ENCODE measurements at regions not wholly inside any gene's neighbourhood (a gene's known extent, or its start where the extent isn't known, plus 50 kb on each side); places are given as distances from the start of the nearest gene placed in this dataset.

DNA sequence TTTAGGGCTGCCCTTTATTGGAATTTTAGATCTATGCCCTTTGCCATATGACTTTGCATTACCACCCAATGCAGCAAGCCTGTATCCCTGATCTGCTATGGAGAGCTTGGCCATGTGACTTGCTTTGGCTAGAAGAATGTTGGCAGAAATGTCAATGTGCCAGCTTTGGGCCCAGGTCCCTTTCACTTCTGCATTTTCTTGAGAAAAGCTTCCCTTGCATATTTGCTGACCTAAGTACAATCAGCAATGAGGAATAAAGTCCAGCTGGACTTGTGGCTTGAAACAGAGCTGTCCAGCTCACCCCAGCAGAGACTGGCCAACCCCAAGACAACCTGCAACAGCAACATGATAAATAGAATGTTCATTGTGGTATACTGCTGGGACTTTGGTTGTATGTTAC, 135.9 kb downstream of the PAH start:
- no peak for DNase-seq

DNA sequence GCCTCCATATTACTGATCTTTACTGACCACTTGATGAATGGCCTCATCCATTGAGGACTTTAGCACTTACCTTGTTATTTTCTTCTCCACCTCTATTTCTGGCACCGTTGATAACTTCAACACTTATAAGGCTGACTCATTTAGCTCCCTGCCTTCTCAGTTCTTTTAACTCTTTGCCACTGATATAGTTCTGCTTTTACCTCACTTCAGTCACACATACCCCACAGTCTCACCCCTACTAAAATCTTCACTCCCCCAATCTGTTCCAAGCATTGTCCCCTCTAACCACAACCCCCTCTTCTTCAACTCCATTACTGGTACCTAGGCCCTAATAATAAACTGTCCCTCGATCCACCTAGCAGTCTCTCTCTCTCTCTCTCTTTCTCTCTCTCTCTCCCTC, 141.0 kb downstream of the PAH start:
- DNase-seq: no peak

DNA sequence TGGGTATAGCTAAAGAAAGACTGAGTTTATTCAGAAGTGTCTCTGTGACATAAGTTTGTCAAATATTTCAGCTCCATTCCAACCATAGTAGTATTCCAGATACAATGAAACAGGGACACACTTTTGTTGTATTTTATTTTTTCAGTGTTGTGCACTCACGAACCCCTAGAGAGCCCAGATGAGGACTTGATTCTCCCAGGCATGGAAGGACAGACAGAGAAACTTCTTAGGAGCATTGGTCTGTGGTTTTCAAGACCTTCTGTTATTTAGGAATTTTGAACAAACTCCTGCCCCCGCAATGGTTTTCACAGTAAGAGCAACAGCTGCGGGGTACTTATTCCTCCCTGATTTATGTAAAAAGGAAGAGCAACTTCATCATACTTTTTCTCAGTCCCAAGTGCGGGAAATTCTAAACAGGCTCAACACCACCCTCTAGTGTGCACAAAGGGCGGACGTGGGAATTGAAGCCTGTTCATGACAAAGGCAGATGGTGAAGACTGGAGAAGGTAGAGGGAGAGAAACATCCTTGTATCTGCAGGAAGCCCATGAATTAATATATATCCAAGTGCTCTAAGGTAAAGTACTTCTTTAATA, 147.6 kb downstream of the PAH start:
- DNase-seq: peak; percentile 42 to 57

GRCh38 chr12:102766961-102767360, 150.1 kb downstream of the PAH start:
- DNase-seq: no peak

DNA sequence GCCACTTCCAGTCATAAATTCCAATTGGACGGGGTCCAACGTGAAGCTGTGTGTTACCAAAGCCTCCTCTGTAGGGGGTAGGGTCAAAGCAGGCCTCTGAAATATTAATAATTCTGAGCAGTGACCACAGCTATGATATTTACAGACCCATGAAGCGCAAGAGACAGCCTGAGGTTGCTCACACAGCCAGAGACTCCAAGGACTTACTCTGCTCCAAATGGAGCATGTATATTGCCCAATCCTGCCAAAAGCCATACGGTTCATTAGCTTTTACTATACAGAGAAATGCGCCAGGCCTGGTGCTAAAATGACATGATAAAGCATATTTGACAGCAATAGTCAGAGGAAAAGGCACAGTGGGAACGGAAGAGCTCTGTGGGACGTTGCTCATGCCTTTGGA, 151.3 kb downstream of the PAH start:
- DNase-seq: peak; percentile 6 to 56

GRCh38 chr12:102763471-102763870, 153.6 kb downstream of the PAH start:
- no peak for DNase-seq

GRCh38 chr12:102763061-102763460, 154.0 kb downstream of the PAH start:
- no peak for DNase-seq

DNA sequence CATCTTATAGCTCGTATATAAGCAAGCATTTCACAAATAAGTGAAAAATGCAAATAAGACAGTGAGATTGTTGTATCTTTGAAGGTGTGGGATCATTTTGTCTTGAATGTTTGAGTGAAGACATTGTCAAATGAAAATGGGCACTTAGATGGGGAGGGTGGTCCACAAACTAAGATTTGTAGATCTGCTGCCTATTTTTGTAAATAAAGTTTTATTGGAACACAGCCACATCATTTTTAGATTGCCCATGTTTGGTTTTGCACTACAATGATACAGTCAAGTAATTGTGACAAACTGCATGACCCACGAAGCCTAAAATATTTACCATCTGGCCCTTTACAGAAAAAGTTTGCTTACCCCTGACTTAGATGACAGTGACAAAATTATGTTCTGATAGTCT, 156.7 kb downstream of the PAH start:
- no peak for DNase-seq

- no peak for DNase-seq
Measured at GRCh38 chr12:102759466-102759865, 157.6 kb downstream of the PAH start.

DNA sequence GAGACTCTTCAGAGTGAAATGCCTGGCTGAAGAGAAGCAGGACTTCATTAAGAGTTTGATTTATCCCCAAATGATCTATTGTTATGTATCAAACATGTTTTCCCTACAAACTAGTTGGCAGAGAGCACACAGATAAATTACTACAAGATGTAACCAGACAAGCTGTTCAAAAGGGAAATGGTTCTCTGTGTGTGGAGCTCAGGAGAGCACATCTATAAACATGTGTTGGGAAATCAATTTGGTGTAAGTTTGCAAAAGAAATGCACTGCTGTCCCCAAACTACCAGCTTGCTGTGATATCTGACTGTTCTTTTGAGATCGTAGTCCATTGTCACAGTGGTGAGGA, 159.2 kb downstream of the PAH start:
- no peak for DNase-seq

- no peak for DNase-seq
Measured at GRCh38 chr12:102757154-102757881, 159.7 kb downstream of the PAH start.

- DNase-seq: no peak
Measured at GRCh38 chr12:102756530-102756929, 160.5 kb downstream of the PAH start.

DNA sequence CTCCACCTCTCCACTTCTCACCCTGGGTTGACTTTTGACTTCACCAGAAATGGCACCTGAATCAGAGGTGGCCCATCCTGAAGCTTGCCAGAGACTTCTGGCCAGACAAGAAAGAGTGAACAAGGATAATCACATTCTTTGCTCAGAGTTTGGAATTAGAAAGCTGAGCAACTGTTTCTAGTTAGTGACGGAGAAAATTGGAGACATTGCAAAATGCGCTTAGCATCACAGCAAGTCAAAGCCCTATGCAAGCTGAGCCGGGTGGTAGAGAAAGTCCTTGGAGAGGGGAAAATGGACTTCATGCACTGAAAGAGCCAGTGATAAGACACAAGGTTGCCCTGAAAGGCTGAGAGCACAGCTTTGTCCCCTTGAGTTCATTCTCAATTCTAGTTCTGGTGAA, 161.8 kb downstream of the PAH start:
- DNase-seq: no peak

- DNase-seq: no peak
Measured at GRCh38 chr12:102753802-102754201, 163.2 kb downstream of the PAH start.

DNA sequence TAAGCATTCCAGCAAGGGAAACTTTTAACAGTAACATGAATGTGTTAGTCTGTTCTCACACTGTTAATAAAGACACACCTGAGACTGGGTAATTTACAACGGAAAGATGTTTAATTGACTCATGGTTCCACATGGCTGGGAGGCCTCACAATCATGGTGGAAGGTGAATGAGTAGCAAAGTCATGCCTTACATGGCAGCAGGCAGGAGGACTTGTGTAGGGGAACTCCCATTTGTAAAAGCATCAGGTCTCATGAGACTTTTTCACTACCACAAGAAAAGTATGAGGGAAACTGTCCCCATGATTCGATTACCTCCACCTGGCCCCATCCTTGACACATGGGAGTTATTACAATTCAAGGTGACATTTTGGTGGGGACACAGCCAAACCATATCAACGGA, 168.3 kb downstream of the PAH start:
- no peak for DNase-seq

DNA sequence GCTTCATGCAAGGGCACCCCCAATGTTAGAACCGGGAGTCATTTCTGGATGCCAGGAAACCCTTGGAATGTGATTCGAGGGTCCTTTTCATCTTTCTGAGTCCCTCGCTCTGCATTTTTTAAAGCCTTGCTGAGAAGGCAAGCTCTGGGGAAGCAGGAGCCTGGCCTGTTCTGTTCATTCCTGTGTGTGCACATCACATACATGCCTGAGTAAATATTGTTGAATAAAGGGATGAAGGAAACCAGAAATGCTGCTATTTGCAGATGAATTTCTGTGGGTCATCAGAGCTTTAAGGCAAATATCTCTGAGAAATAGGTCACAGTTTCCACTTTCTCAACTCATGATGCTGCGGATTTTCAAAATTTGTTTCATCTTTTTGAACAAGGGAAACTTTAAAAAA, 170.1 kb downstream of the PAH start:
- no peak for DNase-seq

- DNase-seq: no peak
Measured at GRCh38 chr12:102745971-102746600, 171.0 kb downstream of the PAH start.

DNA sequence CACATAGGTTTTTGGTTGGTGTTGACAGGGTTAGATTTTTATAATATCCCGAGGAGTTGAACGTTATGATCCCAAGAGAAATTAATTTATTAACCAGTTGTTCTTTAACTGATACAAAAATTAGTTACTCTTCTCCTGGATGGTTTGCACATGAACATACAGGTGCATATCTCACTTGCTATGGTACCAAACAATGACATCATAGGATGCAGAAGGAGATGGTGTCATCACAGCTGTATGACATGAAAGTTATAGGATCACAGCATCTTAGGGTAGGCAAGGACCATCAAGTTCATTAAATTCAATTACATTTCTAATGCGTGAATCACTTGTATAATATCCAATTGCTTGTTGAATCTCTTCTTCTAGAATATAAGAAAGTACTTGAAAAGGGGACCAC, 175.8 kb downstream of the PAH start:
- DNase-seq: no peak

GRCh38 chr12:102740141-102740955, 176.7 kb downstream of the PAH start:
- DNase-seq: peak in 1 of 2 experiments; percentile 31

DNA sequence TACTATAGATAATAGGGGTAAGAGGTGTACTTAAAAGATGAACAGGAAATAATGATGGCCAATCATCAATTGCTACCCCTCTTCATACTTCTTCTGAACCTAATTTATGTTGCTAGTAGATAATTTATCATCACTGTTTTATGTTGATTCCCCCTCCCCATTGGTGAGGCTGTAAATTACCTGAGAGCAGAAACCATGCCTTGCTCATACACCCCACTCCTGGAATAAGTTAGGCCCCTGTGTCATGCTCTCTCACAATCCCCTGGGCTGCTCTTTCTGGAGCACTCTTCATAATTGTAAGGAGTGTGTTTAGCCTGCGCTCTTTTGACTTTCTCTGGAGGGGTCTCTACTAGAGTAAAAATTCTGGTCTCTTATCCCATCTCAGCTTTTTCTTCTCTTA, 180.7 kb downstream of the PAH start:
- DNase-seq: no peak

DNA sequence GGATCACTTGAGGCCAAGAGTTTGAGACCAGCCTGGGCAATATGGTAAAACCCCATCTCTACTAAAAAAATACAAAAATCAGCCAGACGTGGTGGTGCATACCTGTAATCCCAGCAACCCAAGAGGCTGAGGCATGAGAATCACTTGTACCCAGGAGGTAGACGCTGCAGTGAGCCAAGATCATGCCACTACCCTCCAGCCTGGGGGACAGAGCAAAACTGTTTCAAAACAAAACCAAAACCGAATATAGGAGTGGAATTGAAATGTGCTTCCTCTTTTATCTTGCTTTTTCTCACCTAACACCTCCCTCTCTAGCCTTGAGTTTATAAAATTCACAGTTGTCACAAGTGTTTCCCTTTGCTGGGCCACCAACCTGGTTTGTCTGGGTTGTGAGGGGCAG, 181.9 kb downstream of the PAH start:
- DNase-seq: no peak

GRCh38 chr12:102730996-102731395, 186.0 kb downstream of the PAH start:
- DNase-seq: no peak

DNA sequence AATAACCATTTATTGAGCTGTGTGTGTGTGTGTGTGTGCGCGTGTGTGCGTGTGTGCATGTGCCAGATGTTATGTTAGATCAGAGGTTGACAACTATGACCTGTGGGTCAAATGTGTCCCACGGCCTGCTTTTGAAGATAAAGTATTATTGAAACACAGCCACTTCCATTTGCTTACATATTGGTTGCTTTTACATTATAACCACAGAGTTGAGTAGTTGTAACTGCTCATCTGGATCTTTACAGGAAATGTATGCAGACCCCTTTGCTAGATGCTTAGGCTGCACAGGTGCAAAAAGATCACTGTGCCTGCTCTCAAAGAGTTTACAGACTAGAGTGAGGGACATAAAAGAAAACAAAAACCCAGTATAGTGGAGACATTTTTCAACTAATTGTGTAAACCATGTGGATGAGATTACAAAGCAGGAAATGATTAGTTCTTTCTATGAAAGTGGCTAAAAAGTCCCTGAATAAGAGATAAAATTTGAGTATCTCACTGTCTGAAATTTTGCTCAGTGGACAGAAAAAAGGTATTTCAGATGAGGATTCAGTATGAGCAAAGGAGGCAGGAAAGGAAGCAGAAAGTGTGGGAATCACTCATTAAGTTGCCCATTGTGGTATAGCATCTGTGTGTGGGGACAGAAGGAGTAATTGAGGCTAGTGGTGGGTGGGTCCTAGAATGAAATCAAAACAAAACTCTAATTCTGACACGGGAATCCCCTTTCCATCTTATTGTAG, 188.4 kb downstream of the PAH start:
- DNase-seq: no peak
